H9 (cell line): ENCODE measurements at regions not wholly inside any gene's neighbourhood (a gene's known extent, or its start where the extent isn't known, plus 50 kb on each side); places are given as distances from the start of the nearest gene placed in this dataset.

Experiments
- DNase-seq: peaks from one replicate; pipeline ENCODE4 v3.0.0-alpha.2; 2017
- H2AFZ ChIP-seq: one replicate; pipeline ENCODE4 v1.6.1; 2013; ENCODE audit warnings: mild to moderate bottlenecking, low read length, control low read depth, moderate library complexity
- H2AK5ac ChIP-seq: 2 replicates; pipeline ENCODE4 v1.6.1; 2013; ENCODE audit warnings: low read length, control low read depth, mixed read lengths; ENCODE audit not compliant: insufficient read length
- H2BK120ac ChIP-seq: one replicate; pipeline ENCODE4 v1.6.1; 2013; ENCODE audit warnings: low read depth, mild to moderate bottlenecking, low read length, control low read depth, inconsistent platforms; ENCODE audit not compliant: poor library complexity, severe bottlenecking
- H2BK12ac ChIP-seq: 2 replicates; pipeline ENCODE4 v1.6.1; 2013; ENCODE audit warnings: low read length, control low read depth, mixed read lengths, low read depth; ENCODE audit not compliant: insufficient read length
- H2BK15ac ChIP-seq: 2 replicates; pipeline ENCODE4 v1.6.1; 2013; ENCODE audit warnings: low read depth, low read length, control low read depth
- H2BK20ac ChIP-seq: one replicate; pipeline ENCODE4 v1.6.1; 2013; ENCODE audit warnings: low read depth, mild to moderate bottlenecking, low read length, control low read depth, inconsistent platforms; ENCODE audit not compliant: poor library complexity, severe bottlenecking
- H2BK5ac ChIP-seq: 2 replicates; pipeline ENCODE4 v1.6.1; 2013; ENCODE audit warnings: low read length, control low read depth, mixed read lengths; ENCODE audit not compliant: insufficient read length
- H3K14ac ChIP-seq: 2 replicates; pipeline ENCODE4 v1.6.1; 2013; ENCODE audit warnings: low read length, control low read depth; ENCODE audit not compliant: insufficient read depth
- H3K18ac ChIP-seq: 2 replicates; pipeline ENCODE4 v1.6.1; 2013; ENCODE audit warnings: low read depth, mild to moderate bottlenecking, mixed read lengths, low read length, control low read depth; ENCODE audit not compliant: insufficient read length
- H3K23ac ChIP-seq: 2 replicates; pipeline ENCODE4 v1.6.1; 2013; ENCODE audit warnings: low read length, control low read depth, mixed read lengths, low read depth; ENCODE audit not compliant: insufficient read length
- H3K23me2 ChIP-seq: 2 replicates; pipeline ENCODE4 v1.6.1; 2013; ENCODE audit warnings: low read depth, mild to moderate bottlenecking, mixed read lengths, low read length, control low read depth; ENCODE audit not compliant: insufficient read length, poor library complexity, severe bottlenecking
- H3K27ac ChIP-seq: 2 replicates; pipeline ENCODE4 v1.5.1; 2013; ENCODE audit warnings: low read length, control low read depth, mixed read lengths, low read depth; ENCODE audit not compliant: insufficient read length
- H3K27me3 ChIP-seq: 2 replicates; pipeline ENCODE4 v1.6.1; 2013; ENCODE audit warnings: low read length, control low read depth, inconsistent platforms; ENCODE audit not compliant: insufficient read depth
- H3K4ac ChIP-seq: 2 replicates; pipeline ENCODE4 v1.6.1; 2013; ENCODE audit warnings: low read depth, mild to moderate bottlenecking, control low read depth, inconsistent platforms, low read length, moderate library complexity
- H3K4me1 ChIP-seq: 2 replicates; pipeline ENCODE4 v1.6.1; 2013; ENCODE audit warnings: low read length, control low read depth, inconsistent platforms; ENCODE audit not compliant: insufficient read depth
- H3K4me2 ChIP-seq: 2 replicates; pipeline ENCODE4 v1.6.1; 2013; ENCODE audit warnings: low read length, control low read depth, mixed read lengths; ENCODE audit not compliant: insufficient read length, insufficient read depth
- H3K56ac ChIP-seq: 2 replicates; pipeline ENCODE4 v1.6.1; 2013; ENCODE audit warnings: low read depth, mild to moderate bottlenecking, mixed read lengths, low read length, control low read depth; ENCODE audit not compliant: insufficient read length
- H3K79me1 ChIP-seq: 2 replicates; pipeline ENCODE4 v1.6.1; 2013; ENCODE audit warnings: low read depth, mild to moderate bottlenecking, moderate library complexity, low read length, control low read depth, inconsistent platforms; ENCODE audit not compliant: insufficient read depth, poor library complexity, severe bottlenecking
- H3K79me2 ChIP-seq: 2 replicates; pipeline ENCODE4 v1.6.1; 2013; ENCODE audit warnings: low read length, control low read depth, inconsistent platforms; ENCODE audit not compliant: insufficient read depth
- H3K9ac ChIP-seq: 2 replicates; pipeline ENCODE4 v1.6.1; 2013; ENCODE audit warnings: low read length, control low read depth, mixed read lengths; ENCODE audit not compliant: insufficient read length; ENCODE audit errors: extremely low read depth
- H3K9me3 ChIP-seq: one replicate; pipeline ENCODE4 v1.6.1; 2013; ENCODE audit warnings: low read depth, low read length, inconsistent platforms; ENCODE audit not compliant: control insufficient read depth
- H3T11ph ChIP-seq: one replicate; pipeline ENCODE4 v1.6.1; 2013; ENCODE audit warnings: mild to moderate bottlenecking, low read length, control low read depth, inconsistent platforms
- H4K20me1 ChIP-seq: one replicate; pipeline ENCODE4 v1.6.1; 2013; ENCODE audit not compliant: control insufficient read depth, insufficient read length, insufficient read depth
- H4K5ac ChIP-seq: 2 replicates; pipeline ENCODE4 v1.6.1; 2013; ENCODE audit warnings: low read depth, mild to moderate bottlenecking, mixed read lengths, low read length, control low read depth; ENCODE audit not compliant: insufficient read length
- H4K8ac ChIP-seq: replicated peaks from 2 replicates; pipeline ENCODE4 v1.6.1; 2013; ENCODE audit warnings: low read length, control low read depth, mixed read lengths, low read depth; ENCODE audit not compliant: insufficient read length
- H4K91ac ChIP-seq: 2 replicates; pipeline ENCODE4 v1.6.1; 2013; ENCODE audit warnings: low read depth, mild to moderate bottlenecking, moderate library complexity, mixed read lengths, low read length, control low read depth; ENCODE audit not compliant: insufficient read length
- H3K27ac Mint-ChIP-seq, 3 experiments: 2 replicates in 2 of 3; 3 replicates in 1 of 3; pipeline ENCODE4 v1.8.0; 2020 to 2021; ENCODE audit warnings: mixed read lengths in 3 of 3, mild to moderate bottlenecking in 1 of 3, moderate library complexity in 1 of 3
- H3K27me3 Mint-ChIP-seq: 2 replicates; pipeline ENCODE4 v1.8.0; 2021; ENCODE audit warnings: low read depth, mild to moderate bottlenecking, moderate library complexity, mixed read lengths
- H3K36me3 Mint-ChIP-seq, 3 experiments: 2 replicates in 2 of 3; 3 replicates in 1 of 3; pipeline ENCODE4 v1.8.0; 2020 to 2021; ENCODE audit warnings: low read depth in 3 of 3, mixed read lengths in 3 of 3; ENCODE audit not compliant: insufficient read depth in 1 of 3
- H3K4me1 Mint-ChIP-seq, 2 experiments: 2 replicates each; pipeline ENCODE4 v1.8.0; 2020; ENCODE audit warnings: mixed read lengths in 2 of 2
- H3K4me3 Mint-ChIP-seq, 2 experiments: 2 replicates in 1 of 2; 3 replicates in 1 of 2; pipeline ENCODE4 v1.8.0; 2020 to 2021; ENCODE audit warnings: mild to moderate bottlenecking in 2 of 2, mixed read lengths in 2 of 2, moderate library complexity in 1 of 2
- H3K9me3 Mint-ChIP-seq, 2 experiments: 2 replicates in 1 of 2; 3 replicates in 1 of 2; pipeline ENCODE4 v1.8.0; 2020; ENCODE audit warnings: mild to moderate bottlenecking in 2 of 2, mixed read lengths in 2 of 2, moderate library complexity in 1 of 2
- CTCF ChIP-seq: fragments of 200-600 bp; sonication (generic); conservative IDR thresholded peaks from 3 replicates; pipeline ENCODE4 v1.8.0; 2021; ENCODE audit warnings: antibody characterized with exemption, mild to moderate bottlenecking
- WGBS: extraction: QIAGEN DNeasy Blood & Tissue Kit; methylation state at CpG from one replicate; pipeline ENCODE4 v1.1.7; 2013; ENCODE audit warnings: missing lambda C conversion rate, low lambda C conversion rate, mixed read lengths; ENCODE audit not compliant: insufficient read length; ENCODE audit errors: extremely low coverage; 5-methylcytosine and 5-hydroxymethylcytosine counted together

GRCh38 chr4:95694411-95694810, 145.5 kb upstream of the PDHA2 start:
- Histone ChIP-seq H3K23ac (no peak overlapping the region), H2AK5ac (no peak overlapping the region), H3K56ac (no peak overlapping the region), H3K18ac (no peak overlapping the region), H3K79me2 (no peaks in the 10 kb centered on the region), H3T11ph (no peak overlapping the region), H2BK20ac (no peak overlapping the region), H2BK12ac (no peak overlapping the region), H3K9ac (no peak overlapping the region), H4K20me1 (no peaks in the 10 kb centered on the region), H2AFZ (no peak overlapping the region), H3K27ac (no peak overlapping the region), H2BK15ac (no peak overlapping the region), H4K5ac (no peak overlapping the region), H2BK120ac (no peak overlapping the region), H3K4ac (no peak overlapping the region), H4K8ac (no peak overlapping the region), H4K91ac (no peak overlapping the region), H3K4me1 (no peaks in the 10 kb centered on the region), H3K79me1 (no peaks in the 10 kb centered on the region), H3K23me2 (no peaks in the 10 kb centered on the region), H2BK5ac (no peak overlapping the region), H3K9me3 (no peaks in the 10 kb centered on the region), H3K14ac (no peak overlapping the region), H3K4me2 (no peak overlapping the region), H3K27me3 (no peaks in the 10 kb centered on the region)
- H3K9me3 Mint-ChIP-seq: peaks cover 6 to 8% of the 10 kb centered on the region in 2 experiments; a peak in 4 of 5 replicates
- H3K27me3 Mint-ChIP-seq: no peaks in the 10 kb centered on the region
- H3K4me1 Mint-ChIP-seq: no peaks in the 10 kb centered on the region
- no CpG with 5 or more reads among the region's 3 CpGs for WGBS
- no peak overlapping the region for H3K4me3 Mint-ChIP-seq
- no peak for TF ChIP-seq CTCF
- no peak for DNase-seq
- H3K36me3 Mint-ChIP-seq: peaks cover 4 to 10% (median 7%) of the 10 kb centered on the region in 3 experiments; a peak in 6 of 7 replicates
- no peak overlapping the region for H3K27ac Mint-ChIP-seq
